ENCODE measurements at regions not wholly inside any gene's neighbourhood (a gene's known extent, or its start where the extent isn't known, plus 50 kb on each side); places are given as distances from the start of the nearest gene placed in this dataset.

GRCh38 chr14:83864106-83864505, 1665.8 kb upstream of the FLRT2 start:
- no peak for TF ChIP-seq CTCF (IDR thresholded peaks at IDR 0.05)
- TF ChIP-seq POLR2A (IDR thresholded peaks at IDR 0.05), result no peak

Data from ovary (tissue), 3 donors.